ENCODE measurements at regions not wholly inside any gene's neighbourhood (a gene's known extent, or its start where the extent isn't known, plus 50 kb on each side); places are given as distances from the start of the nearest gene placed in this dataset.

DNA sequence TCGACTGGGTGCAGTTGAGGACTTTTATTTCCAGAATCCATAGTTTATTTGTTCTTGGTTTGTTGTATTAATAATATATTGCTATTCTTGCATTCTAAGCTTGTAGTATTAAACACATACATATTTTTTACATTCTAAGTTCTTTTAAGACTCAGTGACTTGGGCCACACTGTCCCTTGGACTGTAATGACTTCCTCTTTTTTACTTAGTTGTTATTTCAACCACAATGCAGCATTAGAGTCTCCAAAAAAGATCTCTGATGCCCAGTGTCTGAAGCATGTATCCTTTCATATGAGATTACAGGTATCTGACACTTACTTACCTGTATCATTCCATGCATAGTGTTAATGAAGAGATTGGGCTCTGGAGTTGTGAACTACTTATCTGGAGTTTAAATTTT is 864.9 kb upstream of the PCDH20 start:
- Histone ChIP-seq H3K4me1 (replicated peaks in 1 of 2) (no peaks in the 10 kb centered on the region), H3K4me3 (no peak overlapping the region), H3K9me3 (replicated peaks in 1 of 3) (no peaks in the 10 kb centered on the region), H3K27ac (no peak overlapping the region), H3K27me3 (no peaks in the 10 kb centered on the region), H3K36me3 (replicated peaks in 1 of 2) (no peaks in the 10 kb centered on the region)
- TF ChIP-seq POLR2A (IDR thresholded peaks at IDR 0.05) = no peak
- TF ChIP-seq, protein P1, sequence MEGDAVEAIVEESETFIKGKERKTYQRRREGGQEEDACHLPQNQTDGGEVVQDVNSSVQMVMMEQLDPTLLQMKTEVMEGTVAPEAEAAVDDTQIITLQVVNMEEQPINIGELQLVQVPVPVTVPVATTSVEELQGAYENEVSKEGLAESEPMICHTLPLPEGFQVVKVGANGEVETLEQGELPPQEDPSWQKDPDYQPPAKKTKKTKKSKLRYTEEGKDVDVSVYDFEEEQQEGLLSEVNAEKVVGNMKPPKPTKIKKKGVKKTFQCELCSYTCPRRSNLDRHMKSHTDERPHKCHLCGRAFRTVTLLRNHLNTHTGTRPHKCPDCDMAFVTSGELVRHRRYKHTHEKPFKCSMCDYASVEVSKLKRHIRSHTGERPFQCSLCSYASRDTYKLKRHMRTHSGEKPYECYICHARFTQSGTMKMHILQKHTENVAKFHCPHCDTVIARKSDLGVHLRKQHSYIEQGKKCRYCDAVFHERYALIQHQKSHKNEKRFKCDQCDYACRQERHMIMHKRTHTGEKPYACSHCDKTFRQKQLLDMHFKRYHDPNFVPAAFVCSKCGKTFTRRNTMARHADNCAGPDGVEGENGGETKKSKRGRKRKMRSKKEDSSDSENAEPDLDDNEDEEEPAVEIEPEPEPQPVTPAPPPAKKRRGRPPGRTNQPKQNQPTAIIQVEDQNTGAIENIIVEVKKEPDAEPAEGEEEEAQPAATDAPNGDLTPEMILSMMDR (IDR thresholded peaks at IDR 0.05) = no peak
- 61 to 76% (median 71%) methylated on average over 1 of the region's 1 CpG for WGBS, 4 donors
- intact Hi-C loops (cut with DNase I) = no loop called here
- no peak for DNase-seq

DNA sequence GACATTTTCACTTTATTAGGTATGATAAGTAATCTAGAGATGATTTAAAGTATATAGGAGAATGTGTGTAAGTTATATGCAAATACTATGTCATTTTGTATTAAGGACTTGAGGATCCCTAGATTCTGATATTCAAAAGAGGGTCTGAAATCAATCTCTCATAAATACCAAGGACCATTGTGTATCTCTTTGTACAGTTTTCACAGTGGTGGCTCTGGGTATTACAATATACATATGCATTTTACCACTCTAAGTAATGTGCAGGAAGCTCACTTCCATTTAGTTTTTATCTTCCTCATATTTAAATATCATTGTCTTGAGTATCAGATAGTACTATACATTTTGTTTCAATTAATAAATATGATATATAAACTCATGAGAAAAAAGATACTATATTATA is 862.6 kb upstream of the PCDH20 start:
- no peak overlapping the region for H3K27ac ChIP-seq
- no peaks in the 10 kb centered on the region for H3K36me3 ChIP-seq (replicated peaks in 1 of 2)
- TF ChIP-seq, protein P1 (IDR thresholded peaks at IDR 0.05) = no peak
- no peak for TF ChIP-seq POLR2A (IDR thresholded peaks at IDR 0.05)
- H3K4me1 ChIP-seq (replicated peaks in 1 of 2) = no peaks in the 10 kb centered on the region
- intact Hi-C loops (cut with DNase I) = no loop called here
- no peak for DNase-seq
- no peaks in the 10 kb centered on the region for H3K9me3 ChIP-seq (replicated peaks in 1 of 3)
- no peak overlapping the region for H3K4me3 ChIP-seq
- no peaks in the 10 kb centered on the region for H3K27me3 ChIP-seq

DNA sequence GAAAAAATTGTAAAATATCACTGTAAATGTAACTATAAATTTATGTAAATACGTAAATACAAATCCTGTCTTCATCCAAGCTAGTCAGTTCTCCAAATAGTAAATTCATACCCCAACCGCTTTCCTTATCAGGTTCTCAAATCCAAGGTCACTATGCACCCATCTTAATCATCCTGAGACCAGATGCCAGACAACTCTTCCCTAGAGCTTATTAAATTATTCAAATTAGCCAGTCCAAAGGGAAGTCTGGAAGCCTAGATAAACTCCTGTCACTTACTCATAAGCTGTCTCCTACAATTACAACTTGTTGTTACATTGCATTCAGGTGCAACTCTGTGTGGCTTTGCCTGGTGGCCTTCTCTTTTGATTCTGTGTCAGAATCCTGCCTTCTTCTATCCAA is 836.1 kb upstream of the PCDH20 start:
- no peaks in the 10 kb centered on the region for H3K9me3 ChIP-seq (replicated peaks in 1 of 3)
- no peak overlapping the region for H3K27ac ChIP-seq
- WGBS, 4 donors = 59 to 64% (median 63%) methylated on average over 2 of the region's 2 CpGs

DNA sequence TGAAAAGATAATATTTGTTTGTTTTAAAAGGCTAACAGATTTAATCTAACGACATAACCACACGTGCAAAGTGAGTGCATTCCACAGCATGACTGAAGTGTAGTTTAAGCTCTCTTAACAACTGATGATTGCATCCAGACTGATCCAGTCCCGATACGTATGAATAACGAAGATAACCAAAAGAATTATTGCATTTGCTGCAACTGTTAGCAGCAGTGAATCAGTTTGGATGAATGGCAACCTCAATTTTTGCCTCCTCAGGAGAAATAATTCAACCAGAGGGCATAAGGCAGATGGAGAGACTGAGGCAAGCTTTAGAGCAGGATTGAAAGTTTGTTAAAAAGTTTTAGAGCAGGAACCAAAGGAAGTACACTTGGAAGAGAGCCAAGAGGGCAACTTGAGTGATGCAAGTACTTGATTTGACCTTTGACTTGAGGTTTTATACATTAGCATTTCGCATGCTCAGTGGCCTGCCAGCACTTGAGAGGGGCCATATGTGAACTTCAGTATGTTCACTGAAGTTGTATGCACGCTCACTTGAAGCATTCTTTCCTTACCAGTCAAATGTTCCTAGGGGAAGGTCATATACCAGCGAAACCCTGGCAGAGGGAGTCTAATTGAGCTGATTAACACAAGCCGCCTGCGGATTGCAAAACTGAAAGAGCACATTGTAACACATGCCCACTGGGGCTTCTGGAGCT is 835.0 kb upstream of the PCDH20 start:
- no peak for DNase-seq
- TF ChIP-seq, protein P1 (IDR thresholded peaks at IDR 0.05) = no peak
- no peak for TF ChIP-seq POLR2A (IDR thresholded peaks at IDR 0.05)
- Histone ChIP-seq H3K36me3 (replicated peaks in 1 of 2) (no peaks in the 10 kb centered on the region), H3K27me3 (no peaks in the 10 kb centered on the region), H3K27ac (no peak overlapping the region), H3K4me1 (replicated peaks in 1 of 2) (no peaks in the 10 kb centered on the region), H3K4me3 (no peak overlapping the region), H3K9me3 (replicated peaks in 1 of 3) (no peaks in the 10 kb centered on the region)
- 64 to 75% (median 72%) methylated on average over 10 of the region's 10 CpGs for WGBS, 4 donors
- intact Hi-C loops (cut with DNase I) = no loop called here

More for the DNA sequence above, 836.1 kb upstream of the PCDH20 start:
- DNase-seq = no peak
- Histone ChIP-seq H3K4me1 (replicated peaks in 1 of 2) (no peaks in the 10 kb centered on the region), H3K4me3 (no peak overlapping the region), H3K36me3 (replicated peaks in 1 of 2) (no peaks in the 10 kb centered on the region), H3K27me3 (no peaks in the 10 kb centered on the region)
- TF ChIP-seq, protein P1 (IDR thresholded peaks at IDR 0.05) = no peak
- TF ChIP-seq POLR2A (IDR thresholded peaks at IDR 0.05) = no peak
- intact Hi-C loops (cut with DNase I) = no loop called here
